Lower lobe of right lung (tissue), 2 donors: ENCODE measurements at regions not wholly inside any gene's neighbourhood (a gene's known extent, or its start where the extent isn't known, plus 50 kb on each side); places are given as distances from the start of the nearest gene placed in this dataset.

Source experiments
- ATAC-seq, 2 donors: fragments of 200-7000 bp; cut with Tn5 transposase; one replicate each; pipeline ENCODE4 v1.9.1; 2020 to 2022; ENCODE audit warnings: mild to moderate bottlenecking in 2 of 2, moderate library complexity in 2 of 2
- DNase-seq: peaks from one replicate; pipeline ENCODE4 v3.0.0-alpha.2; 2020
- H3K27ac ChIP-seq: fragments of 200-600 bp; one replicate; pipeline ENCODE4 v1.8.0; 2022
- H3K27me3 ChIP-seq: fragments of 200-600 bp; one replicate; pipeline ENCODE4 v1.8.0; 2022; ENCODE audit warnings: low read depth
- H3K36me3 ChIP-seq: fragments of 200-600 bp; one replicate; pipeline ENCODE4 v1.8.0; 2022; ENCODE audit warnings: mild to moderate bottlenecking
- H3K4me1 ChIP-seq: fragments of 200-600 bp; one replicate; pipeline ENCODE4 v1.8.0; 2022
- H3K4me3 ChIP-seq: fragments of 200-600 bp; one replicate; pipeline ENCODE4 v1.8.0; 2022; ENCODE audit warnings: mild to moderate bottlenecking
- H3K9me3 ChIP-seq: fragments of 200-600 bp; one replicate; pipeline ENCODE4 v1.8.0; 2022
- CTCF ChIP-seq: fragments of 200-600 bp; IDR thresholded peaks from one replicate; pipeline ENCODE4 v1.8.0; 2022; ENCODE audit warnings: antibody characterized with exemption, mild to moderate bottlenecking
- intact Hi-C: fragments of 100-400 bp; cut with DNase I; formaldehyde crosslinking; loops from one replicate; pipeline ENCODE4 v1.11.0; 2022
- donor health status: DM: no; HTN: yes; CAD: no; lungs with severe emphysema.

GRCh38 chr4:1477045-1477840 is 71.0 kb upstream of the NKX1-1 start:
- no peak overlapping the region for H3K4me3 ChIP-seq
- H3K36me3 ChIP-seq: no peaks in the 10 kb centered on the region
- intact Hi-C loops: no loop called here
- TF ChIP-seq CTCF: no peak
- H3K4me1 ChIP-seq: no peaks in the 10 kb centered on the region
- peaks cover 15% of the 10 kb centered on the region for H3K9me3 ChIP-seq
- no peak overlapping the region for H3K27ac ChIP-seq
- ATAC-seq (no peak), DNase-seq (no peak)
- peaks cover 6% of the 10 kb centered on the region for H3K27me3 ChIP-seq

GRCh38 chr4:1476140-1476513 is 69.9 kb upstream of the NKX1-1 start:
- peaks cover 4% of the 10 kb centered on the region for H3K9me3 ChIP-seq
- H3K4me3 ChIP-seq: no peak overlapping the region
- H3K4me1 ChIP-seq: no peaks in the 10 kb centered on the region
- ATAC-seq (no peak), DNase-seq (no peak)
- H3K27me3 ChIP-seq: peaks cover 18% of the 10 kb centered on the region
- H3K36me3 ChIP-seq: no peaks in the 10 kb centered on the region
- TF ChIP-seq CTCF: no peak
- intact Hi-C loops: no loop called here
- H3K27ac ChIP-seq: no peak overlapping the region

- Histone ChIP-seq H3K27ac (no peak overlapping the region), H3K27me3 (peaks cover 24% of the 10 kb centered on the region), H3K36me3 (no peaks in the 10 kb centered on the region), H3K9me3 (peaks cover 3% of the 10 kb centered on the region), H3K4me1 (no peaks in the 10 kb centered on the region), H3K4me3 (no peak overlapping the region)
- no peak for TF ChIP-seq CTCF
- DNase-seq: no peak
- intact Hi-C loops: no loop called here
- ATAC-seq: no peak
Observed at GRCh38 chr4:1475277-1476139, 69.3 kb upstream of the NKX1-1 start.

GRCh38 chr4:1474126-1475090 is 68.2 kb upstream of the NKX1-1 start:
- H3K4me3 ChIP-seq: no peak overlapping the region
- no peaks in the 10 kb centered on the region for H3K9me3 ChIP-seq
- no peak overlapping the region for H3K27ac ChIP-seq
- ATAC-seq (no peak), DNase-seq (no peak)
- H3K36me3 ChIP-seq: no peaks in the 10 kb centered on the region
- H3K4me1 ChIP-seq: no peaks in the 10 kb centered on the region
- no peak for TF ChIP-seq CTCF
- peaks cover 32% of the 10 kb centered on the region for H3K27me3 ChIP-seq
- intact Hi-C loops: no loop called here

GRCh38 chr4:1473718-1474117 is 67.5 kb upstream of the NKX1-1 start:
- peaks cover 32% of the 10 kb centered on the region for H3K27me3 ChIP-seq
- no peak for DNase-seq
- H3K4me3 ChIP-seq: no peak overlapping the region
- H3K9me3 ChIP-seq: no peaks in the 10 kb centered on the region
- TF ChIP-seq CTCF: no peak
- no peaks in the 10 kb centered on the region for H3K4me1 ChIP-seq
- no peak overlapping the region for H3K27ac ChIP-seq
- H3K36me3 ChIP-seq: no peaks in the 10 kb centered on the region
- intact Hi-C loops: no loop called here
- no peak for ATAC-seq
